Activated gamma-delta T cell (primary cell): ENCODE measurements at regions not wholly inside any gene's neighbourhood (a gene's known extent, or its start where the extent isn't known, plus 50 kb on each side); places are given as distances from the start of the nearest gene placed in this dataset.
"Not testable (repeated sequence)": the region's sequence is repeated elsewhere in the genome, so short reads cannot be mapped to it uniquely, and the experiment has no call there.

Source experiments
- DNase-seq: peaks from one replicate; lab custom pipeline; 2025; lab: John Stamatoyannopoulos, UW

DNA sequence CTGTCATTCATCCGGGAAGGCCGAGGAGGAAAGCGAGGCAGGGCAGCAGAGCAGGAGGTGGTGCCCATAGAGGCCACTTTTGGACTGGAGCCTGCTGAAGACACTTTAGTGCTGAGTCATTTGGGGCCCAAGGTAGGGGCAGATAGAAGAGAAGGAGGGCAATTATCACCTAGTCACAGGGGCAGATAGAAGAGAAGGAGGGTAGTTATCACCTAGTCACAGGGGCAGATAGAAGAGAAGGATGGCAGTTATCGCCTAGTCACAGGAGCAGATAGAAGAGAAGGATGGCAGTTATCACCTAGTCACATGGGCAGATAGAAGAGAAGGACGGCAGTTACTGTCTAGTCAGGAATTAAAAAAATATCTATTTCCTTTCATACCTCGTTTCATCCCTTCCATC, 1372.6 kb downstream of the FOXD4L5 start:
- DNase-seq, result not testable (repeated sequence)

DNA sequence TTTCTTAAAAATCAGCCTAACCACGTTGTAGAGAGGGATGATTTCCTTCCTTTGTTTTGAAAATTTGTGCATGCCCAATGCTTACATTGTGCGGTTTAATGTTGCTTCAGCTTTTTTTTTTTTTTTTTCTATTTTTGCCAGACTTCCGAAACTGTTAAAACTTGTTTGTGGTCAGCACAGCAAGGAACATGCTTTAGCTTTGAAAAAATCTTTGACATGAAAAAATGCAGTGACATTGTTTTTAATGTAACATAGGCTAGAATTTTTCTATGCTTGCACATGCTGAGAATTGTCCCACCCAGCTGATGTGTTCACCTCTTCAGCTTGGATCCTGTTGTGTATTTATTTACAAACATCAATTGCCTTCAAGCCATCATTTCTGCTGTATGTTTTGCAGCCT, 1375.9 kb downstream of the FOXD4L5 start:
- not testable (repeated sequence) for DNase-seq

GRCh38 chr9:63899637-63900190, 1385.3 kb downstream of the FOXD4L5 start:
- not testable (repeated sequence) for DNase-seq

DNA sequence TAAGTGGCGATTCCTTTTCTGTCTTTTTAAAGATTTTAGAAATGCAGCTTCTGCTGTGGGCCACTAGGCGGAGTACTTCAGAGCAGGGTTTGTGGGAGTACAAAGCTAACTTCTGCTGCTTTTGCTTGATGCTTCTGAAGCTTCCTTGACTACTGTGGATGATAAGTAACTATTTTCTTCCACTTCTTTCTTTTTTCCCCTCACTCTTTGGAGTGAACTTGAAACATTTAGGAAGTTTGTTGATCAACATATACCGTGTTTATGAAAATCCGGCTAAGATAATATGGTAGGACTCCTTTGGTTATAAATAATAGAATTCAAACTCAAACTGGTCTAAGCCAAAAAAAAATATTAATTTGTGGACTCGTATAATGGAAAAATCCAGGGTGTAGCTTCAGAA, 1403.6 kb downstream of the FOXD4L5 start:
- not testable (repeated sequence) for DNase-seq

- not testable (repeated sequence) for DNase-seq
Measured at GRCh38 chr9:63876380-63876779, 1408.6 kb downstream of the FOXD4L5 start.

DNA sequence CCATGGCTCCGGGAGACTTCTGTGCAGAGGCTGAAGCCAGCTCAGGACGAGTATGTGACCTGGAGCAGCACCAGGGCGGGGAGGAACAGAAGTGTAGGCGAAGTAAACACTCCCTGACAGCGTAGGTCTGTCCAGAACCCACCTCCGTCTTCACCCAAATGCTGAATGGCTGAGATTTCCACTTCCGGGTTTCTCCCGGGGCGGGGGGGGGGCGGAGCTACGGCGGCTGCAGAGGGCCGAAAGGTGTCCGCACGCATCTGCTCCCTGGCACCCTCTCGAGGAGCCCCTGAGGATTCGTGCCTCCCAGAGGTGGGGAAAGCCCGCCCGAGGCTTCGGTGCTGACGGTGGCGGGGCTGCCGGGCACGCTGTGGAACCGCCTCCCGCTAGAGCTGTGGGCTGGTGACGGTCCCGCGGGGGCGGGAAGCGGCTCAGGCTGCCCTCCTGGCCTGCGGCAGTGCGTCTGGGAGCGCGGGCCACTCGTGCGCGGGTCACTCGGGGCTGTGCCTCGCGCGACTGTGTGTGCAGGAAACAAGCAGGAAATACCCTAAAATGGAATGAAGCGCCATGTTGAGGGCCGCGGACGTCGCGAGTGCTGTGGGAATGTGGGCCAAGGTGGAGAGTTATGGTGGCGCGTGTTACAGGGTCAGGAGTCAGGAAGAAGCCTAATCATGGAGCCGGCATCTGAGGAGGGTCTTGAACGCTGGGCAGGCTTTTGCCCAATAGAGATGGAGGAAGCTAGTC, 1425.4 kb downstream of the FOXD4L5 start:
- DNase-seq, result no peak

- not testable (repeated sequence) for DNase-seq
Measured at GRCh38 chr9:63859090-63859474, 1425.9 kb downstream of the FOXD4L5 start.

GRCh38 chr9:63853140-63853751, 1431.8 kb downstream of the FOXD4L5 start:
- DNase-seq, result not testable (repeated sequence)

- DNase-seq, result not testable (repeated sequence)
Measured at GRCh38 chr9:63824804-63825203, 1460.2 kb downstream of the FOXD4L5 start.

GRCh38 chr9:63823375-63824201, 1461.4 kb downstream of the FOXD4L5 start:
- DNase-seq, result not testable (repeated sequence)

- not testable (repeated sequence) for DNase-seq
Measured at GRCh38 chr9:63822615-63823374, 1462.2 kb downstream of the FOXD4L5 start.

DNA sequence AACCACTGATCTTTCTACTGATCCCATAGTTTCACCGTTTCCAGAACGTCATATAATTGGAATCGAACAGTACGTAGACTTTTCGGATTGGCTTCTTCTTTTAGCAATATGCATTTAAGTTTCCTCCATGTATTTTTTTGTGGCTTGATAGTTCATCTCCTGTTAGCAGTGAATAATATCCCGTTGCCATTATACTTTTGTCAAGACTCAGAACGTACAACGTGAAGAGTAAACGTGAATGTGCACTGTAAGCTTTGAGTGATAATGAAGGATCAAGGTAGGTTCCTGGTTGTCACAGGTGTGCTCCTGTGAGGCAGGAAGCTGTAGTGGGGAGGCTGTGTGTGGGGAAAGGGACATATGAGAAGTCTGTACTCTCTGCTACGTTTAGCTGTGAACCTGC, 1463.7 kb downstream of the FOXD4L5 start:
- DNase-seq, result not testable (repeated sequence)

DNA sequence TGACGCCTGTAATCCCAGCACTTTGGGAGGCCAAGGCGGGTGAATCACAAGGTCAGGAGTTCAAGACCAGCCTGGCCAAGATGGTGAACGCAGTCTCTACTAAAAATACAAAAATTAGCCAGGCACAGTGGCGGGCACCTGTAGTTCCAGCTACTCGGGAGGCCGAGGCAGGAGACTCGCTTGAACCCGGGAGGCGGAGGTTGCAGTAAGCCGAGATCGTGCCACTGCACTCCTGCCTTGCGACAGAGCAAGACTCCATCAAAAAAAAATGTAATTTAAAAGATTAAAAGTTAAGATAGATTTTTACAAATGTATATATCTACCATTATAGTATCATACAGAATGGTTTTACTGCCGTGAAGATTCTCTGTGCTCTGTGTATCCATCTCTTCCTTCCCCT, 1464.1 kb downstream of the FOXD4L5 start:
- DNase-seq, result not testable (repeated sequence)

DNA sequence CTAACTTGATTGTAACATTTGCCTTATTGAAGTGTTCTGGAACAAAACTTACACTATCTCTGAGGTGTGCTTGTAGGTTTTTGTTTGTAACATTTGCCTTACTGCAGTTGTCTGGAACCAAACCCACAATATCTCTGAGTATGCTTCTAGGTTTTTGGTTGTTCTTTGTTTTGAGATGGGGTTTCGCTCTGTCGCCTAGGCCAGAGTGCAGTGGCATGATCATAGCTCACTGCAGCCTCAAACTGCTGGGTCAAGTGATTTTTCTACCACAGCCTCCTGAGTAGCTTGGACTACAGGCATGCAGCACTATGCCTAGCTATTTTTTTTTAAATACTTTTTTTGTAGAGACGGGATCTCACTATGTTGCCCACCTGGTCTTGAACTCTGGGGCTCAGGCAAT, 1464.6 kb downstream of the FOXD4L5 start:
- not testable (repeated sequence) for DNase-seq

DNA sequence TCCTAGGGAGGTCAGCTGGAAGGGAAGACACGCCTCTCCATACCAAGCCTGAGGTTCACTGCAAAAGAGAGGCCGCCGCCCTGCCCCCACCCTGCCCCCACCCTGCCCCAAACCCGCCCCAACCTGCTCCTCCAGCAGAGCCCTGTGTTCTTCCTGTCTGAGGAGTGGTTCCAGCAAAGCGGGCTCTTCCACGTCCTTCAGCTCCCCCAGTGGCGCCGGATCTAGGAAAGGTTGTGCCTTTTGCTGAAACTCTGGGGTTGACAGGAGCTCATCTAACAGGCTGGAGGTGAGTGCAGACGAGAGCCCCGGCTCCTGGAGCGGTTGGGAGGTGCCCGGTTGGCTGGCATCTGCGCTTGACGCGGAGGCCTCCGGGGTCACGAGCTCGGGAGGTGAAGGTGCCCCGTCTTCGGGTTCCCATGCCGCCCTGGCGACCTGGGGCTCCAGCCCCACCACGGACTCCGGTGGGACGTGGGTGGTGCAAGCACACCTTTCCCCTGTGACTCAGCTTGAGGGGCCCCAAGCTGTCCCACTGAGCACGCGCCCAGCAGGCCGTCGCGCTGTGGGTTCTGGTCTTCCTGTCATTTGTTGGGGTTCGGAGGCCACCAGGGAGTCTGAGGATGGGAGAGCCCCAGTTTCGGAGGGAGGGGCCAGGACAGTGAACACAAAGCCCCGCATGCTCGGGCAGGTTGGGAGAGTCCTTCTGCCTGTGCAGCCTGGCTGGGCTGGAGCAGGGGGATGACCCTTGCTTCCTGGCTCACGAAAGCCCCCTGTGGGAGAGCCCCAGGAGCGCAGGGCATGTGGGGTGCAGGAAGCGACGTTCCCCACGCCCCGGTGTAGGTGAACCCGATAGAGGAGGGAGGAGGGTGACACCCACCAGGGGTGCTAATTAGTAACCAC, 1467.1 kb downstream of the FOXD4L5 start:
- DNase-seq, result no peak

GRCh38 chr9:63816751-63817621, 1468.0 kb downstream of the FOXD4L5 start:
- DNase-seq, result no peak

GRCh38 chr9:63814970-63815669, 1469.9 kb downstream of the FOXD4L5 start:
- not testable (repeated sequence) for DNase-seq

DNA sequence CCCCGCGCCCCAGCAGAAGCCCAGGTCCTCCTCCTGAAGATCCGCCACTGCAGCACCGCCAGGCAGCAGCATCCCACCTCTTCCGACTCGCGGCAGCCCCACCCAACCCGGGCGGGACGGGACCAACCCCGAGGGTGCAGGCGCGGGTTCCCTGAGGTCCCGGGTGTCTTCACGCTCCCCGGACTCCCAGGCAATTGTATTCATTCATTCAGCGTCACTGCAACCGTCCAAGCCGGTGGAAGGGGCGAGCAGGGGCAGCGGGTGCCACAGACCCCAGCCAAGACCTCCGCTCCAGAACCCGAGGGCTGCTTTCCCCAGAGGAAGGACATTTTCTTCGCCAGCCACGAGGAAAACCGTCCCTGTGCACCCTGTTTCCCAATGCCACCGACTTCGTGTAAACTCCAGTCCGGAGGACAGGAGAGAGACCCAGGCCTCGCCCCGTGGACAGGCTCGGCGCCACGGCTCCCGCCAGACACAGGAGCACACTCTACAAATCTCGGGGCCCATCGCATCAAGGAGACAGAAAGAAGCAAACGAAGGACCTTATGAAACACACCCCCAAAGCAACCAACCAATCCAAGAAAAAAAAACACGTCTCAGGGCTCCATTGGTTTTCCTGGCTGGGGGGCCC, 1471.5 kb downstream of the FOXD4L5 start:
- DNase-seq, result not testable (repeated sequence)
